Suprapubic skin (tissue), 4 donors: ENCODE measurements at regions not wholly inside any gene's neighbourhood (a gene's known extent, or its start where the extent isn't known, plus 50 kb on each side); places are given as distances from the start of the nearest gene placed in this dataset.

Experiments
- DNase-seq, 2 donors: peaks; one replicate each; pipeline ENCODE4 v3.0.0-alpha.2; 2019; ENCODE audit warnings: low spot score in 2 of 2
- H3K27ac ChIP-seq: fragments of 200-600 bp; sonication (generic); one replicate; pipeline ENCODE4 v1.5.1; 2019
- H3K27me3 ChIP-seq: fragments of 200-600 bp; sonication (generic); one replicate; pipeline ENCODE4 v1.5.1; 2019
- H3K36me3 ChIP-seq: fragments of 200-600 bp; sonication (generic); one replicate; pipeline ENCODE4 v1.5.1; 2019
- H3K4me1 ChIP-seq: fragments of 200-600 bp; sonication (generic); one replicate; pipeline ENCODE4 v1.5.1; 2019
- H3K4me3 ChIP-seq: fragments of 200-600 bp; sonication (generic); one replicate; pipeline ENCODE4 v1.5.1; 2019; ENCODE audit warnings: mild to moderate bottlenecking
- H3K9me3 ChIP-seq: fragments of 200-600 bp; sonication (generic); one replicate; pipeline ENCODE4 v1.5.1; 2019
- EP300 ChIP-seq: sonication (generic); formaldehyde crosslinking; IDR thresholded peaks from one replicate; pipeline ENCODE4 v1.6.1; 2017; ENCODE audit warnings: antibody characterized with exemption
- POLR2A ChIP-seq, 2 donors: fragments of 450-650 bp; IDR thresholded peaks; one replicate each; pipeline ENCODE4 v1.6.1; 2017; ENCODE audit warnings: antibody characterized with exemption in 2 of 2, mild to moderate bottlenecking in 2 of 2, moderate library complexity in 2 of 2
- POLR2AphosphoS5 ChIP-seq, 3 donors: sonication (generic); formaldehyde crosslinking; IDR thresholded peaks; one replicate each; pipeline ENCODE4 v1.6.1; 2017; ENCODE audit warnings: antibody characterized with exemption in 3 of 3
- WGBS: methylation state at CpG from one replicate; pipeline ENCODE4 v1.1.5; 2018; 5-methylcytosine and 5-hydroxymethylcytosine counted together
- TF ChIP-seq, protein P1 (sequence below), 2 donors: fragments of 200-600 bp in 1 of 2; fragments of 450-650 bp in 1 of 2; sonication (generic) in 1 of 2; IDR thresholded peaks; one replicate each; pipeline ENCODE4 v1.5.1; 2016 to 2019; ENCODE audit warnings: antibody characterized with exemption in 2 of 2, mild to moderate bottlenecking in 1 of 2, moderate library complexity in 1 of 2

DNA sequence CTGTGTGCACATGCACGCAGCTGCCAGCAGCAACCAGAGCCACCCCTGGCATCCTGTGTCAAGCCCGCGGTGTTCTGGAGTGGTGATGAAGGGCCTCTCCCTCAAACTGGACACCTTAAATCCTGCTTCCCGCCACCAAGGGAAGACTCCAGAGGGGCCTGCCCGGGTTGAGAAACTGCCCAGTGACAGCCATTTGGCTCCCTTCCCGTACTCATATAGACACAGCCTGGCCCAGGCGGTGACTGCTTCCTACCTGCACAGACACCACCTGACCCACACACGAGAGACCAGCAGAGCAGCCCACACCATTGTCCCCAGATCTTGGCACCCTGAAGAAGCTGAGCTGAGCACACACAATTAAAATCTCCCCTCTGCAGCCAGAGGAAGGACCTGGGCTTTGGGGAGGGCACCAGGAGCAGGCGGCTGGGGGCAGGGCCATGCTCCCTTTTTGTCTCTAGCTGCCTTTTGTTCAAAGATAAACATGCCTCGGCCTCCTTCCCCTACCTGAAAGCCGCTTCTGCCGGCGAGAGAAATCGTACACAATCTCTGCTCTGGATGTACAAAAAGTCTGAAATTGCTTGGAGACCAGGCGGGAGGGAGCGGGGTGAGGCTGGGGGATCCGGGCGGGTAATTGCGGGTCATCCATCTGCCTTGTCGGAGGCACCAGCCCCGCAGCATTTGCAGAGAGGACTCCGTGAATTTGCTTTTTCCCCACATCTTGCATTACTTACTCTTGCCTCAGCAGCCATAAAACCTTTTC lies 78.4 kb downstream of the TSPAN17 start:
- peaks cover 78% of the 10 kb centered on the region for H3K27me3 ChIP-seq
- H3K4me3 ChIP-seq, result no peak overlapping the region
- no peak for TF ChIP-seq EP300
- no peak for TF ChIP-seq POLR2A (IDR thresholded peaks at IDR 0.05)
- no peak for TF ChIP-seq POLR2AphosphoS5 (IDR thresholded peaks at IDR 0.05)
- TF ChIP-seq, protein P1, sequence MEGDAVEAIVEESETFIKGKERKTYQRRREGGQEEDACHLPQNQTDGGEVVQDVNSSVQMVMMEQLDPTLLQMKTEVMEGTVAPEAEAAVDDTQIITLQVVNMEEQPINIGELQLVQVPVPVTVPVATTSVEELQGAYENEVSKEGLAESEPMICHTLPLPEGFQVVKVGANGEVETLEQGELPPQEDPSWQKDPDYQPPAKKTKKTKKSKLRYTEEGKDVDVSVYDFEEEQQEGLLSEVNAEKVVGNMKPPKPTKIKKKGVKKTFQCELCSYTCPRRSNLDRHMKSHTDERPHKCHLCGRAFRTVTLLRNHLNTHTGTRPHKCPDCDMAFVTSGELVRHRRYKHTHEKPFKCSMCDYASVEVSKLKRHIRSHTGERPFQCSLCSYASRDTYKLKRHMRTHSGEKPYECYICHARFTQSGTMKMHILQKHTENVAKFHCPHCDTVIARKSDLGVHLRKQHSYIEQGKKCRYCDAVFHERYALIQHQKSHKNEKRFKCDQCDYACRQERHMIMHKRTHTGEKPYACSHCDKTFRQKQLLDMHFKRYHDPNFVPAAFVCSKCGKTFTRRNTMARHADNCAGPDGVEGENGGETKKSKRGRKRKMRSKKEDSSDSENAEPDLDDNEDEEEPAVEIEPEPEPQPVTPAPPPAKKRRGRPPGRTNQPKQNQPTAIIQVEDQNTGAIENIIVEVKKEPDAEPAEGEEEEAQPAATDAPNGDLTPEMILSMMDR (IDR thresholded peaks at IDR 0.05), result no peak
- no peaks in the 10 kb centered on the region for H3K36me3 ChIP-seq
- no peaks in the 10 kb centered on the region for H3K4me1 ChIP-seq
- no peaks in the 10 kb centered on the region for H3K9me3 ChIP-seq
- H3K27ac ChIP-seq, result no peak overlapping the region
- no peak for DNase-seq
- 54% methylated on average over 18 of the region's 22 CpGs for WGBS

DNA sequence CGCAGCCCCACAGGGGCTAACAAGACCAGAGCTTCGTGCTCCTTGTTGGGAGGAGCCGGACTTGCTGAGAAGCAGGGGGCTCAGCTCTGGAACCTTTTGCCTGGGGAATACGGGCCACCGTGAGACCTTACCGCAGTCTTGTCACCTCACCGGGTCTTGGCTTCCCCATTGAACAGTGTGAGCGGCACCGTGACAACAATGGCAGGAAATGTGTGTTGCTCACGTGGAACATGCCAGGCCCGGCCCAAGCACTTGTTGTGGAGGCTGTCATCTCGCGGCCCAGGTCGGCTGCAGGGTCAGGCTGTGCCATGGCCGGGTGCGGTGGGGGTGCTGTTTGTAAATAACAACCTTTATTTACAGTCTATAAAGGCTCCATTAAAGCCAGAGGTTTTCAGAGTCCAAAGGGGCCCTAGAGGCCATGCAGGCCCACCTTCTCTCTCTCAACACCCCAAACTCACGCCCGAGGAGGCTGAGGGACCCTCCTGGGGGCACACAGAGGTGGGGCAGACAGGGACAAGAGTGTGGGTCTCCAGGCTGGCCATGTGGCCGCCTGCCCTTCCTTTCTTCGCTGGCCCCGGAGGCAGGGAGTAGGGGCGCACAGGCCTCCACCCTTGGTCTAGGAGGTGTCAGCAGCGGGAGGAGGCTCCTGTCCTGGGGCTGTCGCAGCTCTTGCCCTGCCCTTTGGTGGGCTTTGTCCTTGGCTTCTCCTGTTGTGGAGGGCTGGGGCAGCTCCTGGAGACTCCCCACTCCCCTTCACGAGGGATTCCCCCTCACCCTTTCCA lies 79.7 kb downstream of the TSPAN17 start:
- 87% methylated on average over 17 of the region's 25 CpGs for WGBS
- Histone ChIP-seq H3K4me3 (no peak overlapping the region), H3K4me1 (no peaks in the 10 kb centered on the region), H3K27ac (no peak overlapping the region), H3K9me3 (no peaks in the 10 kb centered on the region), H3K27me3 (peaks cover 87% of the 10 kb centered on the region), H3K36me3 (no peaks in the 10 kb centered on the region)
- no peak for DNase-seq
- no peak for TF ChIP-seq EP300
- TF ChIP-seq, protein P1 (IDR thresholded peaks at IDR 0.05), result no peak
- TF ChIP-seq POLR2AphosphoS5 (IDR thresholded peaks at IDR 0.05), result no peak
- no peak for TF ChIP-seq POLR2A (IDR thresholded peaks at IDR 0.05)

DNA sequence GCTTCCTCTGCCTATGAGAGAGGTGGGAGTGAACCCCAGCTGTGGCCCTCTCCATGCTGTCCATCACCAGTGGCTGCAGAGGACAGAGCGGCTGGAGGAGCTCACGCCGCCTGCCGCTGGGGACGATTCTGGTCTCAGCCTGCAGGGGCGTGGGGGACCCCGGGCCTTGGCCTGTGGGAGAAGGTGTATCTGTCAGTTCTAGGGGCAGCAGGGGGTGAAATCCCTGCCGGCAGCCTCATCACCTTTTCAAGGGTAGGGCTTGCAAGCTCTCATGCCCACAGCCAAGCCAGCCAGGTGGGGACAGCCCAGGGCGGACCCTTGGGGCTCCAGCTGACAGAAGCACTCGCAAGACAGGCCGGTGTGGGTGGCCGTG lies 80.2 kb downstream of the TSPAN17 start:
- 88% methylated on average over 10 of the region's 12 CpGs for WGBS
- H3K4me3 ChIP-seq, result no peak overlapping the region
- no peaks in the 10 kb centered on the region for H3K4me1 ChIP-seq
- no peak for DNase-seq
- no peak for TF ChIP-seq EP300
- no peak for TF ChIP-seq POLR2A (IDR thresholded peaks at IDR 0.05)
- no peak for TF ChIP-seq POLR2AphosphoS5 (IDR thresholded peaks at IDR 0.05)
- TF ChIP-seq, protein P1 (IDR thresholded peaks at IDR 0.05), result no peak
- no peaks in the 10 kb centered on the region for H3K36me3 ChIP-seq
- H3K27me3 ChIP-seq, result peaks cover 87% of the 10 kb centered on the region
- H3K27ac ChIP-seq, result no peak overlapping the region
- H3K9me3 ChIP-seq, result no peaks in the 10 kb centered on the region

DNA sequence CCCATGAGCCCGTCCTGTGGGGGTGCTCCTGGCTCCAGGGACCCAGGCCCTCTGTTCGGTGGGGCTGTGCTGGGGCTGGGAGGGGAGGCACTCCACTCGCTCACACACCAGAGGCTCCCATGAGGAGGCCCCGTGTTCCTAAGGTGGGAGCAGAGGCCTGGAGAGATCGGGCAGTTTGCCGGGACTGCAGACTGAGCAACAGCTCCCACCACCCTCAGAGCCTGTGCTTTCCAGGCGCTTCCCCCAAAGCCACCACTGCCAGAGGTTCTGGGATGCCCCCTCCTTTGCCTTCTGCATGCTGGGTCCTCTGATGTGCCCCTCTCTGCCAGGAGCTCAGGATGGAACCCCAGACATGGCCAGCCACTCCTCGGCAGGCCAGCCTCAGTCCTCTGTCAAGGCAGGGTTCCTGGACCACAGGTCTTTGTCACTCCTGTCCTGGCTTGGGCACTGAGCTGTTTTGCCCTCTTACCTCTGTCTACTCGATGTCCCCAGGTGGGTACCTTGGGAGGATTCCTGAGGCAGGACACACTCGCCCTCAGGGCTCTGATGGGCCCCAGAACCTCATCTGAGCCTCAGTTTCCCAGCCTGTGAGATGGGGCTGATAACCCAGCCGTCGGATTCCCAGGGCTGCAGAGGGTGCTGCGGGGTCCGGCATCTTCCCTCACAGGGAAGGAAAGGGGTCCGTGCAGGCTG lies 80.8 kb downstream of the TSPAN17 start:
- H3K9me3 ChIP-seq, result no peaks in the 10 kb centered on the region
- H3K4me1 ChIP-seq, result no peaks in the 10 kb centered on the region
- no peak for TF ChIP-seq POLR2AphosphoS5 (IDR thresholded peaks at IDR 0.05)
- no peak for TF ChIP-seq POLR2A (IDR thresholded peaks at IDR 0.05)
- TF ChIP-seq, protein P1 (IDR thresholded peaks at IDR 0.05), result no peak
- TF ChIP-seq EP300, result no peak
- no peak overlapping the region for H3K27ac ChIP-seq
- H3K27me3 ChIP-seq, result peaks cover 87% of the 10 kb centered on the region
- DNase-seq, result no peak
- no peak overlapping the region for H3K4me3 ChIP-seq
- no peaks in the 10 kb centered on the region for H3K36me3 ChIP-seq
- 87% methylated on average over 11 of the region's 15 CpGs for WGBS

DNA sequence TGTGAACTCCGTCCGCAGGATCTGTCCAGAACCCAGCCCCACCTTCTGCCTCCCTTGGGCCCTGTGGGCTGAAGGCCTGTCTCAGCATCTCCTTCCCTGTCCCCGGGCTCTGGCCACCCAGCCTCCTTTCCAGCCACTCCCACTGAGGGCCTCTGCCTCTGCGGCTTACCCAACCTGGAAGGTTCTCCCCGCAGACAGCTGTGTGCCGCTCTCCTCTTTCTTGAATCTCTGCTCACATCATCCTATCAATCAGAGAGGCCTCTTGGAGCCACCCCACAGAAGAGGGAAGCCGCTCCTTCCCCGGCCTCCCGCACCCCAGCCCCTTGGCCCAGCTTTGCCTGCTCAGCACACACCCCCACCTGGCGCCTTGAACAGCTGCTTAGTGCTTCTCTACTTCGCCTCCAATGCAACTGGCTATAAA lies 81.5 kb upstream of the UNC5A start:
- H3K4me1 ChIP-seq, result no peaks in the 10 kb centered on the region
- DNase-seq, result no peak
- TF ChIP-seq POLR2AphosphoS5 (IDR thresholded peaks at IDR 0.05), result no peak
- TF ChIP-seq, protein P1 (IDR thresholded peaks at IDR 0.05), result no peak
- no peak for TF ChIP-seq EP300
- TF ChIP-seq POLR2A (IDR thresholded peaks at IDR 0.05), result no peak
- no peak overlapping the region for H3K27ac ChIP-seq
- no peaks in the 10 kb centered on the region for H3K9me3 ChIP-seq
- 73% methylated on average over 11 of the region's 11 CpGs for WGBS
- no peaks in the 10 kb centered on the region for H3K36me3 ChIP-seq
- H3K4me3 ChIP-seq, result no peak overlapping the region
- H3K27me3 ChIP-seq, result peaks cover 88% of the 10 kb centered on the region
